Brain pericyte (primary cell): ENCODE measurements at regions not wholly inside any gene's neighbourhood (a gene's known extent, or its start where the extent isn't known, plus 50 kb on each side); places are given as distances from the start of the nearest gene placed in this dataset.
A peak's percentile ranks its signal among the peaks of the same experiment; 100 is the strongest.

Experiments used
- DNase-seq: peaks from one replicate; pipeline ENCODE4 v3.0.0-alpha.2; 2012; ENCODE audit warnings: low read depth, low spot score

- peak; percentile 31 for DNase-seq
These were observed 173.1 kb upstream of the SOX1 start for GRCh38 chr13:111893607-111894443.

GRCh38 chr13:111895896-111896821, 170.8 kb upstream of the SOX1 start:
- DNase-seq = no peak

GRCh38 chr13:111897178-111897845, 169.6 kb upstream of the SOX1 start:
- no peak for DNase-seq

- no peak for DNase-seq
These were observed 169.1 kb upstream of the SOX1 start for GRCh38 chr13:111897846-111898215.

GRCh38 chr13:111898956-111899713, 167.8 kb upstream of the SOX1 start:
- no peak for DNase-seq

- DNase-seq = no peak
These were observed 167.1 kb upstream of the SOX1 start for GRCh38 chr13:111899714-111900389.

- no peak for DNase-seq
These were observed 166.4 kb upstream of the SOX1 start for GRCh38 chr13:111900390-111901131.

GRCh38 chr13:111901267-111901915, 165.6 kb upstream of the SOX1 start:
- DNase-seq = no peak

- no peak for DNase-seq
These were observed 164.2 kb upstream of the SOX1 start for GRCh38 chr13:111902726-111903125.

- no peak for DNase-seq
These were observed 163.8 kb upstream of the SOX1 start for GRCh38 chr13:111903143-111903542.

GRCh38 chr13:111904166-111904565, 162.8 kb upstream of the SOX1 start:
- no peak for DNase-seq

- DNase-seq = no peak
These were observed 162.0 kb upstream of the SOX1 start for GRCh38 chr13:111904701-111905608.

GRCh38 chr13:111905609-111905945, 161.4 kb upstream of the SOX1 start:
- no peak for DNase-seq

- no peak for DNase-seq
These were observed 160.6 kb upstream of the SOX1 start for GRCh38 chr13:111906306-111906705.

GRCh38 chr13:111906816-111907215, 160.1 kb upstream of the SOX1 start:
- DNase-seq = no peak

GRCh38 chr13:111907341-111907880, 159.5 kb upstream of the SOX1 start:
- DNase-seq = no peak

GRCh38 chr13:111908361-111908760, 158.6 kb upstream of the SOX1 start:
- DNase-seq = no peak

- DNase-seq = no peak
These were observed 158.0 kb upstream of the SOX1 start for GRCh38 chr13:111908981-111909380.
